ENCODE measurements at regions not wholly inside any gene's neighbourhood (a gene's known extent, or its start where the extent isn't known, plus 50 kb on each side); places are given as distances from the start of the nearest gene placed in this dataset.
"Not testable (repeated sequence)": the region's sequence is repeated elsewhere in the genome, so short reads cannot be mapped to it uniquely, and the experiment has no call there.

DNA sequence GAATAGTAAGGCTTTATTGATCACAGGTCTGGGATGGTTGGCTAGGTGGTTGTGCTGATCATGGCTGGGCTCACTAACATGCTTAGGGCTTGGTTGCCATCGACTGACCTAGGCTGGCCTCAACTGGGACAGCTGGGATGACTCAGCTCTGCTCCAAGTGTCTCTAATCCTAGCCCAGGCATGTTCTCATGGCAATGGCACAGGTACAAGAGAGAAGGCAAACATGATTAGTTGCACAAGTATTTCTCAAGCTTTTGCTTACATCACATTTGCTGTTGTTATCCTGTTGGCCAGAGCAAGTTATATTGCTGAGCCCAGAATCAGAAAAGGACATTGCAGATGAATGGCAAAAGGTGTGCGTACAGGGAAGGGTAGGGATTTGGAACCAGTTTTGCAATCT, 68.5 kb upstream of the SLC35C1 start:
- Mint-ChIP-seq H3K27ac (no peak overlapping the region), H3K4me1 (no peaks in the 10 kb centered on the region), H3K27me3 (ENCODE audit: low read depth in 3 of 3) (peaks cover 3 to 6% (median 3%) of the 10 kb centered on the region in 3 donors), H3K36me3 (no peaks in the 10 kb centered on the region), H3K9me3 (peaks cover 0 to 1% (median 0%) of the 10 kb centered on the region in 6 donors), H3K4me3 (no peak overlapping the region)
- no peak for DNase-seq

DNA sequence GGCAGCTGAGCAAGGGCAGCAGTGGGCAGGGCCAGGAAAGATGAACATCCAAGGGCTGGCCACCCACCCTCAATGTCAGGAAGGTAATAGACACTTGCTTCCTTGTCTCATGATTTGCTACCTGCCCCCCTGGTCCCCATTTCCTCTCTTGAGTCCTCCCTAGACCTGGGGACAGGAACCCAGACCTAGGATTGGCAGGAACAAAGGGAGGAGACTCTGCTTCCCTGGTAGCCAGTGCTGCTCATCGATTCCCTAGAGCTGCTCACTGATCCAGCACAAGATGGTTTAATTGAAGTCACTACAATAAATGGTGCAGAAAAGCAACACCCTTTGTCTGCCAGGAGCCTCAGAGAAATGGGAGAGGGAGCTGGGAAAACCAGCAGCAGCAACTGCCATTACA, 67.8 kb upstream of the CHST1 start:
- Mint-ChIP-seq H3K4me1 (no peaks in the 10 kb centered on the region), H3K4me3 (no peak overlapping the region), H3K36me3 (no peaks in the 10 kb centered on the region), H3K9me3 (peaks cover 0 to 1% (median 0%) of the 10 kb centered on the region in 6 donors), H3K27ac (no peak overlapping the region), H3K27me3 (ENCODE audit: low read depth in 3 of 3) (peaks cover 3 to 6% (median 6%) of the 10 kb centered on the region in 3 donors)
- no peak for DNase-seq

DNA sequence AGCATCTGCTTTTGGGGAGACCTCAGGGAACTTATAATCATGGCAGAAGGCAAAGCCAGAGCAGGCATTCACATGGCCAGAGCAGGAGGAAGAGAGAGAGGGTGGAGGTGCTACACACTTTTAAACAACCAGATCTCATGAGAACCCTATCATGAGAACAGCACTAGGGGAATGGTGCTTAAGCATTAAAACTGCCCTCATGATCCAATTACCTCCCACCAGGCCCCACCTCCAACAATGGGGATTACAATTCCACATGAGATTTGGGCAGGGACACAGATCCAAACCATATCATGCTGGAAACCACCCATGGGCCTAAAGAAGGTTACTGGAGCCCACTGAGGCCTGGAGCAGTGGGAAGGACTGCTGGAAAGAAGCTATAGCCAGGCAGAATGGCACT, 66.9 kb upstream of the CHST1 start:
- H3K27ac Mint-ChIP-seq, result no peak overlapping the region
- no peak overlapping the region for H3K4me3 Mint-ChIP-seq
- no peaks in the 10 kb centered on the region for H3K36me3 Mint-ChIP-seq
- DNase-seq, result no peak
- peaks cover 0 to 1% (median 0%) of the 10 kb centered on the region in 6 donors for H3K9me3 Mint-ChIP-seq
- peaks cover 5 to 6% (median 6%) of the 10 kb centered on the region in 3 donors for H3K27me3 Mint-ChIP-seq (ENCODE audit: low read depth in 3 of 3)
- no peaks in the 10 kb centered on the region for H3K4me1 Mint-ChIP-seq

- not testable (repeated sequence) for H3K27me3 Mint-ChIP-seq (ENCODE audit: low read depth in 3 of 3); H3K4me3 Mint-ChIP-seq; H3K36me3 Mint-ChIP-seq; H3K4me1 Mint-ChIP-seq; H3K27ac Mint-ChIP-seq; DNase-seq; H3K9me3 Mint-ChIP-seq
Measured at GRCh38 chr11:45731171-45731570, 65.7 kb upstream of the CHST1 start.

- Mint-ChIP-seq H3K27ac (no peak overlapping the region), H3K27me3 (ENCODE audit: low read depth in 3 of 3) (peaks cover 5 to 18% (median 6%) of the 10 kb centered on the region in 3 donors), H3K36me3 (no peaks in the 10 kb centered on the region), H3K4me1 (no peaks in the 10 kb centered on the region), H3K4me3 (no peak overlapping the region), H3K9me3 (no peaks in the 10 kb centered on the region)
- no peak for DNase-seq
Measured at GRCh38 chr11:45730014-45730413, 64.6 kb upstream of the CHST1 start.

DNA sequence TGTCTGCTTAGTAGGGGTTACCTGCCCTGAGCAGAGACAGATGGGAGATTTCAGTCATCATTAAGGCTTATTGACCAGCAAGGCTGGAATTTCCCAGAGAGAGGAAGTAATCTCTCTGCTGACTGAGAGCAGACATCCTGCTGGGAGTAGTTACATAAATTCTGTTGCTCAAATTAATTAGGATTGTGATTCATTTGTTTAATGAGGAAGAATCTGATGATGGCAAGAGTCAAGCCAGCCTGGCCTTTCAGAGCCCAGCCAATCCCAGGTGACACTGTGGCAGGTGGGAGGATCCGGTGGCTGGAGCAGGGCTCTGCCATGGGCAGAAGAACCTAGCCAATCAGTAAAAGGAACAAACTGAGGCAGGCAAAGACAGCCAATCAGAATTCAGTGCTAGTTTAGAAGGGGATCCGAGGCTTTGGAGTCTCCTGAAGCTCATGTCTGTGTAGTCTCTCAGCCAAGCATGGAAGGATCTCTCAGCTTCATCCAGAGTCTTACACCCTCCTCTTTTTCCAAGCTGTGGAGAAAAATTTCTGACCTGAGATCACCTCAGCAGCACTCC, 61.2 kb upstream of the CHST1 start:
- no peaks in the 10 kb centered on the region for H3K36me3 Mint-ChIP-seq
- H3K27ac Mint-ChIP-seq, result no peak overlapping the region
- H3K9me3 Mint-ChIP-seq, result no peaks in the 10 kb centered on the region
- H3K27me3 Mint-ChIP-seq (ENCODE audit: low read depth in 3 of 3), result peaks cover 3 to 20% (median 6%) of the 10 kb centered on the region in 3 donors
- no peak overlapping the region for H3K4me3 Mint-ChIP-seq
- H3K4me1 Mint-ChIP-seq, result no peaks in the 10 kb centered on the region
- no peak for DNase-seq

GRCh38 chr11:45725776-45726492, 60.5 kb upstream of the CHST1 start:
- DNase-seq, result no peak
- peaks cover 3 to 20% (median 6%) of the 10 kb centered on the region in 3 donors for H3K27me3 Mint-ChIP-seq (ENCODE audit: low read depth in 3 of 3)
- H3K27ac Mint-ChIP-seq, result no peak overlapping the region
- no peaks in the 10 kb centered on the region for H3K36me3 Mint-ChIP-seq
- no peak overlapping the region for H3K4me3 Mint-ChIP-seq
- H3K4me1 Mint-ChIP-seq, result no peaks in the 10 kb centered on the region
- no peaks in the 10 kb centered on the region for H3K9me3 Mint-ChIP-seq

- H3K36me3 Mint-ChIP-seq, result no peaks in the 10 kb centered on the region
- H3K27ac Mint-ChIP-seq, result no peak overlapping the region
- peaks cover 3 to 20% (median 6%) of the 10 kb centered on the region in 3 donors for H3K27me3 Mint-ChIP-seq (ENCODE audit: low read depth in 3 of 3)
- H3K9me3 Mint-ChIP-seq, result no peaks in the 10 kb centered on the region
- DNase-seq, result no peak
- no peaks in the 10 kb centered on the region for H3K4me1 Mint-ChIP-seq
- no peak overlapping the region for H3K4me3 Mint-ChIP-seq
Measured at GRCh38 chr11:45725121-45725520, 59.7 kb upstream of the CHST1 start.

GRCh38 chr11:45724153-45724552, 58.7 kb upstream of the CHST1 start:
- H3K27me3 Mint-ChIP-seq (ENCODE audit: low read depth in 3 of 3), result peaks cover 3 to 20% (median 6%) of the 10 kb centered on the region in 3 donors
- no peak overlapping the region for H3K27ac Mint-ChIP-seq
- H3K4me1 Mint-ChIP-seq, result no peaks in the 10 kb centered on the region
- no peaks in the 10 kb centered on the region for H3K9me3 Mint-ChIP-seq
- no peak for DNase-seq
- H3K36me3 Mint-ChIP-seq, result no peaks in the 10 kb centered on the region
- H3K4me3 Mint-ChIP-seq, result no peak overlapping the region

DNA sequence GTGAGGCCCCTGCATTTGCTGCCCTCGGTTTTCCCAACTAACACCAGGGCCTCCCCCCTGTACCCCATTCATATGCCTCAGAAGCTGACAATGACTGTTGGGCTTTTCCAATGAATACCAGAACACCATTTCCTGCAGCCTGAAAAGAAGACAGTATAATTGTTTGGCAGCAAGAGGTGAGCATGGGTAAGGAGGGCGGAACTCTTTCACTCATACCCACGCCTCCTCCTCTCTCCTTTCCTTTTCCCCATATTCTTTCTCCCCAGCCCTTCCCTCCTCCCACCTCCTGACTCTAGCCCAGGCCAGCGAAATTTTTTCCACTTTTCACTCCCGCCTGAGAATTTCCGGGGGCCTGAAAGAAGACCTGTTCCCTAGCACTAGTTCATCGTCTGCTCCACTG, 58.0 kb upstream of the CHST1 start:
- Mint-ChIP-seq H3K9me3 (no peaks in the 10 kb centered on the region), H3K27ac (no peak overlapping the region), H3K36me3 (no peaks in the 10 kb centered on the region), H3K4me3 (no peak overlapping the region), H3K4me1 (no peaks in the 10 kb centered on the region), H3K27me3 (ENCODE audit: low read depth in 3 of 3) (peaks cover 3 to 20% (median 3%) of the 10 kb centered on the region in 3 donors)
- DNase-seq, result no peak

DNA sequence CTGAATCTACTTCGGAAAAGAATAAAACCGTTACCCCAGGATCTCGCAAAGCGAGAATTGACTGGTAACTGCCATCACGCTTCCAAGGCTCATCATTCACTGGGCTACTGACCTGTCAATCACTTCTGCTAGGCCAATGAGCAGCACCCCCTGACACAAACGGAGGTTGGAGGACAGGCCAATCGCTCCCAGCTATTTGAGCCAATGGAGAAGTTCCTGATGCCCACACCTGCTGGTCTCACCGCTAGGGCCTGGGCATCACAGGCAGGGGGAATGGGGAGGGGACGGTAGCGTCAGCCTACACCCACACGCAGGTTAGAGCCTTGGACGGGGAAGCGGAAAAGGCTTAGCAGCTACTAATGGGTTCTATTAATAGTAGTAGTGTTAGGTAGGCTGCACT, 56.7 kb upstream of the CHST1 start:
- H3K4me1 Mint-ChIP-seq, result no peaks in the 10 kb centered on the region
- H3K27ac Mint-ChIP-seq, result no peak overlapping the region
- no peak overlapping the region for H3K4me3 Mint-ChIP-seq
- H3K9me3 Mint-ChIP-seq, result no peaks in the 10 kb centered on the region
- DNase-seq, result no peak
- H3K36me3 Mint-ChIP-seq, result no peaks in the 10 kb centered on the region
- H3K27me3 Mint-ChIP-seq (ENCODE audit: low read depth in 3 of 3), result peaks cover 3 to 16% (median 6%) of the 10 kb centered on the region in 3 donors

DNA sequence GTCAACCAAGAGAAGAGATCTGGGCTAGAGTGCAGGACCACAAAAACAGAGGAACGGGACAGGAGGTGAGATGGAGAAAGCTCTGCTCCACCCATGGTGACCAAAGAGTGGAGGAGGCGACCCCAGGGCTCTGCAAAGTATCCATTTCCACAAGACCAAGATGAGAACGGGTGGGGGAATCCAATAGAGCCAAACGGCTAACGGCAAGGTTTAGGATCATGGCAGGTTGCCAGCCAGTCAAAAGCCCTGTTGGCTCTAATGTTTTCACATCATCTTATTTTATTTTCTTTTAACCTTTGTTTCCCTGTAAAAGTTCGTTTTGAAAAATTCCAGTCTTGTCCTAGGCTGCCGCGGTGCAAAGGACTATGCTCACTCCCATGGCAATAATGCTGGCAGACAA, 52.1 kb upstream of the CHST1 start:
- Mint-ChIP-seq H3K36me3 (no peaks in the 10 kb centered on the region), H3K4me3 (no peak overlapping the region), H3K9me3 (no peaks in the 10 kb centered on the region), H3K4me1 (no peaks in the 10 kb centered on the region), H3K27me3 (ENCODE audit: low read depth in 3 of 3) (peaks cover 7 to 11% (median 7%) of the 10 kb centered on the region in 3 donors), H3K27ac (no peak overlapping the region)
- no peak for DNase-seq

GRCh38 chr11:45715418-45715817, 50.0 kb upstream of the CHST1 start:
- DNase-seq, result no peak
- Mint-ChIP-seq H3K27ac (peak overlapping the region in 1 of 6 donors; percentile 27), H3K4me3 (no peak overlapping the region), H3K9me3 (no peaks in the 10 kb centered on the region), H3K27me3 (ENCODE audit: low read depth in 3 of 3) (peaks cover 6 to 13% (median 6%) of the 10 kb centered on the region in 3 donors), H3K4me1 (no peaks in the 10 kb centered on the region), H3K36me3 (no peaks in the 10 kb centered on the region)

All from immature natural killer cell (primary cell).